Breast epithelium (tissue), 3 donors: ENCODE measurements at regions not wholly inside any gene's neighbourhood (a gene's known extent, or its start where the extent isn't known, plus 50 kb on each side); places are given as distances from the start of the nearest gene placed in this dataset.

Experiments
- CTCF ChIP-seq, 3 donors: fragments of 450-650 bp; IDR thresholded peaks; one replicate each; pipeline ENCODE4 v1.5.1; 2016 to 2017; ENCODE audit warnings: antibody characterized with exemption in 3 of 3, mild to moderate bottlenecking in 3 of 3, moderate library complexity in 3 of 3
- POLR2A ChIP-seq: fragments of 450-650 bp; IDR thresholded peaks from one replicate; pipeline ENCODE4 v1.6.1; 2016; ENCODE audit warnings: antibody characterized with exemption, mild to moderate bottlenecking, moderate library complexity
- POLR2AphosphoS5 ChIP-seq, 3 donors: sonication (generic); formaldehyde crosslinking; IDR thresholded peaks; one replicate each; pipeline ENCODE4 v1.6.1; 2017; ENCODE audit warnings: antibody characterized with exemption in 3 of 3

GRCh38 chr3:24986612-24987011 is 441.5 kb upstream of the RARB start:
- no peak for TF ChIP-seq CTCF (IDR thresholded peaks at IDR 0.05)
- no peak for TF ChIP-seq POLR2A
- no peak for TF ChIP-seq POLR2AphosphoS5 (IDR thresholded peaks at IDR 0.05)
